ENCODE measurements at regions not wholly inside any gene's neighbourhood (a gene's known extent, or its start where the extent isn't known, plus 50 kb on each side); places are given as distances from the start of the nearest gene placed in this dataset.
"Not testable (repeated sequence)": the region's sequence is repeated elsewhere in the genome, so short reads cannot be mapped to it uniquely, and the experiment has no call there.

DNA sequence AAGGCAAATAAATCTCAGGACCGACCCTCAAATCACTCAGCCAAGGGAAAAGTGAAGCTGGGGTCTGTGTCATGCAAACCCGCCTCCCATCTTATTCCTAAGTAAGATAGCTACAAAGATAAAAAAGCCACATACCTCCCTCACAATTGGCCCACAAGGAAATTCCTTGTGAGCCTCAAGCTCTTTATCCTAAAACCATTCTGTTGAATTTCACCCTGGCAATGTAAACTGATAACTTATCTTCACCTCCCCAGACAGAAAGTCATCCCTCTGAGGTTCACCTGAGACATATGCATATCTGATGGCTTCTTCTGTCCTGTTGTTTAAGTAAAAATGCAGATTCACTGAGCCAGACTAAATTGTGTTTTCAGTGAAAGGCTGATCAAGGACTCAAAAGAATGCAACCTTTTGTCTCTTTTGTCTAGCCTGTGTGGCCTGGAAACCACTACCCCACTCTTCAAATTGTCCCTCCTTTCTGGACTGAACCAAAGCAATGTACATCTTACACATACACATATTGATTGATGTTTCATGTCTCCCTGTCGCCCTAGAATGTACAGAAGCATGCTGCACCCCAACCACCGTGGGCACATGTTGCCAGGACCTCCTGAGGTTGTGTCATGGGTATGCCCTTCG is 91.3 kb downstream of the MFAP3L start:
- no peak for DNase-seq (ENCODE audit: low spot score)

DNA sequence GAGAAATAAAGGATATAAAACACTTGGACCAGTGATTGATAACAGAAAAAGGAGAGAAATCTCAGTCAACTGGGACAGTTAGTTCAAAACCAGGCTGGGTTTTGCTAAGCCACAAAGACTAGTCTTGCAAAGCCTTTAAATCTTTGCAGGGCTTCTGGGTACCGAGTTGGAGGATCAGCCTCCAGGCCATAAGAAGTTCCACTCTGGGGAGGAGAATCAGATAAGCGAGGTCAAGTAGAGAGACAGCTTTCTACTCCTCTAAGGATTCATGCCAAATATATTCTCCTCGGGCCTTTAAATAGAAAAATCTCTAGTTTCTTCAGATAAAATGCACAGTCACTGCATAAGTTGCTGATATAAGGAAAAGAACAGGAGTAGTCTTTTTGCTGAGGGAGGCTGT is 92.7 kb downstream of the MFAP3L start:
- no peak for DNase-seq (ENCODE audit: low spot score)

DNA sequence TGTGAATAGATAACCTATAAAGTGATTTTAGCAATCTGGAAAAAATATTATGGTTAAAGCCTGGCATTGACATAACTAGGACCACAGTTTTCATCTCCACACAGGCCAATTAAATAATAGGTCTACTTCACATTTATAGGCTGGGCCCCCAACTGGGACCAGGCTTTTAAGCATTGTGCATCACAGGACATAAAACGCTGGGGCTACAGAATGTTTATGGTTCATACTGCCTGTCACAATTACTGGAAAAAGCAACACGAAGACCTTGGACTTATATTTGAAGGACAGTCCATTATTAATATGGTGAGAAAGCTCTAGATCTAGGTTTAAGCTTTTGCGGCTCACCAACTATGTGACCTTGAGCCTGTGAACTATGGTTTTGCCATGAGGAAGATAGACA is 94.2 kb downstream of the MFAP3L start:
- DNase-seq (ENCODE audit: low spot score), result no peak

DNA sequence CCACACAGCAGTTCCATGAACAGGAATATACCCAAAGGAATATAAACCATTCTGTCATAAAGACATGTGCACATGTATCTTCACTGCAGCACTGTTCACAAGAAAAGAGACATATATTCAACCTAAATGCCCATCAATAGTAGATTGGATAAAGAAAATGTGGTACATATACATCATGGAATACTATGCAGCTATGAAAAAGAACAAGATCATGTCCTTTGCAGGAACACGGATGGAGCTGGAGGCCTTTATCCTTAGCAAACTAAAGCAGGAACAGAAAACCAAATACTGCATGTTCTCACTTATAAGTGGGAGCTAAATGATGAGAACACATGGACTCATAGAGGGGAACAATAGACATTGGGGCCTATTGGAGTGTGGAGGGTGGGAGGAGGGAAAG is 95.4 kb downstream of the MFAP3L start:
- not testable (repeated sequence) for DNase-seq (ENCODE audit: low spot score)

DNA sequence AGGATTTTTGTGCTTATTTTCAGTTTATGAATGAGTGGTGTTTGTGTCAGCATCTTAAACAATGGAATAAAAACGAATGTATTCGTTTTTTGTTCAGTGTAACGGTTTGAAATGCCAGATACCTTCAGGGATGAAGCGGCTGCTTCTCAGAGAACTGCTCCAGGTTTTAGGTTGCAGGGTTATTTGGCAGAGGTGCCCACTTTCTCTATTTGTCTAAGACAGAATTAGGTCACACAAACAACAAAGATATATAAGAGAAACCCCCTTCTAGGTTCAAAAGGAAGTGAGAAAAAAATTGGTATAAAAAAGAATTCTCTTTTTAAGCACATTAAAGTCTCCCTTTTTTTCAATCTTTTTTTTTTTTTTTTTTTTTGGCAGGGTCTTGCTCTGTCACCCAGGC is 98.9 kb downstream of the MFAP3L start:
- DNase-seq (ENCODE audit: low spot score), result no peak

DNA sequence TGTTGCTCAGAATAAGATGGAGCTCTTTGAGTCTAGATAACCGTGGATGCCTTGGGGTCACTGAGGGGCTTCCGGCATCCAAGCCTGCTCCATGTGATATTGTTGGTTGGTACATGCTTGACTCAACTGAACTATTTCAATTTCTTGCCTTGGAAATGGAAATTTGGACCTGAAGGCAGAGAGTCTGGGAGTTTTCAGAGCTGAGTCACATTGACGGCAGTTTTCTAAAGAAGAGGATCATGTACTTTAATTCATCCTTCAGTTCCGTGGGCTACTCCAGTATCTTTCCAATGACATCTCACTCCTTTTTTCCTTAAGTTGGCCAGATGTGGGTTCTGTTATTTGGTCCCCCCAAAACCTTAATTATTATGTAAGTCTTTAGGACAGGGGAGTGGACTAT is 100.5 kb downstream of the MFAP3L start:
- no peak for DNase-seq (ENCODE audit: low spot score)

DNA sequence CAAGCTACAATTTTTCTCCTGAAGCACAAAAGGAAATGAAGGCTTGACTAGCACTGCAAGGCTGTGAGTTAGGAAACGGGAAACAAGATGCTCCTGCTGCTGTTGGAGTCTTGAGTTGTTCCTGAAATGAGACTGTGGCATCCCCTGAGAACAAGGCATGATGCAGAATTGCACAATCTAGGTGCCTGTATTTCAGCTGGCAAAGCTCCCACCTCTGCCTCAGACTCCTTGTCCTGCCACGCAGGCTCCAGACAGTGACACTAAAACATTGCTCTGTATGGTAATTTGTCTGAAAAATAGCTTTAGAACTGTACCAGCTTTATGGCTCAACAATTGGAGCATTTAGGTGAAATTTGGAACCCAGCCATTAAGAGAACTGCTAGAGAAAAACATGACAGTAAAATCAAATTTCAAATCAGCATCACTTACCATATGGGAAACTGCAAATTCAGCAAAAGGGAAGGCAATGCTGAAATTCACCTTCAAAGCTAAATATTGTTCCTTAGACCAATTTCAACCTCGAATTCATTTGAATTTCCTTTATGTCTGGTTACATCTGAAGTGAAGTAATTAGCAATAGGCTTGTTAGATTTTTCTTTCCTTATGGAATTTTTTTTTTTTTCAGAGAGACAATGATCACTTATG is 103.4 kb downstream of the MFAP3L start:
- DNase-seq (ENCODE audit: low spot score), result peak; percentile 12

DNA sequence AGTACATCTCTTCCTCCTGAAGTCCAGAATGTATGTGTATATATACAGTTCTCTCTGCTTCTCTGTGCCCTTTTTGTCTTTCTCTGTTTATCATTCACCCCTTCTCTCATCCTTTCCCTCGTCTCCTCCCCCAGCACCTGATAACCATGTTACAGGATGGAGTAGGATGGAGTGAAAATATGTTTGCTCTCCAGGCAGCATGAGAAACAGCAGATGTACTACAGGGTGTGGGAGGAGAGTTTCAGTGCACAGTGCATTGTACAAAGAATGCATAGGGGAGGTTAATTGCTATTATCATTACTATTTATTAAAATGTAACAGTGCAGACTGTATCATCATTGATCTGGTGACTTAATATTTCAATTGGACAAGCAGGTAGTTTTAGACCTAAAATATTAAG is 104.5 kb downstream of the MFAP3L start:
- DNase-seq (ENCODE audit: low spot score), result no peak

DNA sequence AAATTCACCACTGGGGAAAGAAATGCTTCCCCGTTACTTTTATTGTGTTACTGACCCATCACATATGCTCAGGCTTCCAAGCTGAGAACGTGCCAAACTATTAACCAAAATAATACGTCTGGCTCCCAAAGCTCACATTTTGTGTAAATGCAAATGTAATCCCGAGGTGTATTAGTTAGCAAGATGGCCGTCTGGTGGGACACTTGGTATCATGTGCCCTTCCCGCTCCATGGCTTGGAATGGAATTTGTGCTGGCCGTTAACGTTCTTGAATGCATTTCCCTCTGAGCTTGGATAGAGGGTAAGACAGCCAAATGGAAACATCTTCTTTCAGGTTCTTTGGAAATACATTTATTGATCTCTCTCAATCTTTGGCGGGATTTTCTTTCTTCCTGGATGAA is 105.0 kb downstream of the MFAP3L start:
- DNase-seq (ENCODE audit: low spot score), result no peak

DNA sequence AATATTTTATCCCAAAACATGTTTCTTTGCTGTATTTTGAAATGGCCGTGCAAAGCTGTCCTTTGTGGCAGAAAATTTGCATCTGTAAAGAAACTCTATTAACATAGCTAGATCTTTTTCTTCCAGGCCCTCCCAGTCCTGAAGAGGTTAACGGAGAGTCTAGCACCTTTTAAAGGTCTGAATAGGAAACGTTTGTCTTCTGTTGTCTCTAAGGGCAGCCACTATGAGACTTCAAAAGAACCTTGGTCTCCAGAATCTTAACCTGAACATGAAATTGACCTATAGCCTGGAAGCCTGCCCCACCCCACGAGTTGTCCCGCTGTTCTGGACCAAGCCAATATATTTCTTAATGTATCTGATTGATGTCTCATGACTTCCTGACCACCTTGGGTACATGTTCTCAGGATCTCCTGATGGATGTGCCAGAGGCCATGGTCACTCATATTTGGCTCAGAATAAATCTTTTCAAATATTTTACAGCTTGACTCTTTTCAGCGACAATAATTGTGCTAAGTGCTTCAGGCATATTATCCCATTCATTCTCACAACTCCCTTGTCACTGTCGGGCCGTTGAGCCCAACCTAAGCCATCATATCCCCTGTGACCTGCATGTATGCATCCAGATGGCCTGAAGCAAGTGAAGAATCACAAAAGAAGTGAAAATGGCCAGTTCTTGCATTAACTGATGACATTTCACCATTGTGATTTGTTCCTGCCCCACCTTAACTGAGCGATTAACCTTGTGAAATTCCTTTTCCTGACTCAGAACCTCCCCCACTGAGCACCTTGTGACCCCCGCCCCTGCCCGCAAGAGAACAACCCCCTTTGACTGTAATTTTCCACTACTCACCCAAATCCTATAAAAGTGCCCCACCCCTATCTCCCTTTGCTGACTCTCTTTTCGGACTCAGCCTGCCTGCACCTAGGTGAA is 106.7 kb downstream of the MFAP3L start:
- DNase-seq (ENCODE audit: low spot score), result not testable (repeated sequence)

DNA sequence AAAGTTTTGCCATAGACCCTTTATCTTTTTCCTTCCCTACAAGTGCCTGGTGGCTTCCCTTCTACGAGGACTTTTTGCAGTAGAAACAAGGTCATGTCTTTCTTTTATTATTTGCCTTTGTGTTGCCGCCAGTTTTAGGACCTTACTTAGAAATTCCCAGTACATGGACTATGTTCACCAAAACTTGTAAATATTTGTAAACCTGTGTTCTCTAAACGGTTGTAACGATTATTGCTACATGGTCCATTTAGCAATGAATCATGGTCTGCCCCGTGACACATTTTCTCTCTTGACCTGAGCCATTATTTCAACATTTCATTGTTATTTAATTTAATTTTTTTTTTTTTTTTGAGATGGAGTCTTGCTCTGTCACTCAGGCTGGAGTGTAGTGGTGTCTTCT is 110.7 kb downstream of the MFAP3L start:
- no peak for DNase-seq (ENCODE audit: low spot score)

DNA sequence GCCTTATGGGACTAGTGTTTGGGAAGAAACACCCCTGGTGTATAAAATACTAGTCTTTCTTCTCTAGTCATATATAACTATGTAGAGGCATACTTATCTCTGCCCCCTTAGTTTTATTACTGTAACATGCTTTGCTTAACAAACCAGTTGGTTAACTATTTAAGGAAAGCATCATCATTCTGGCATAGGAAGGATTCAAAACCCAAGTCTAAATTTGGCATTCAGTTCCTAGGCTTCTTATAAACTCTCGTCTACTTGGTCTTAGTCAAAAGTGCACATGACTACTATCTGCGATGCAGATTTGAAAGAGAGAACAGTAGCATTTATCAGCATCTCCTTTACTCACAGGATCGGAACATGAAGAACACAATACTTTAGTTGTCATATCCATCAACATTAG is 111.3 kb downstream of the MFAP3L start:
- DNase-seq (ENCODE audit: low spot score), result no peak

DNA sequence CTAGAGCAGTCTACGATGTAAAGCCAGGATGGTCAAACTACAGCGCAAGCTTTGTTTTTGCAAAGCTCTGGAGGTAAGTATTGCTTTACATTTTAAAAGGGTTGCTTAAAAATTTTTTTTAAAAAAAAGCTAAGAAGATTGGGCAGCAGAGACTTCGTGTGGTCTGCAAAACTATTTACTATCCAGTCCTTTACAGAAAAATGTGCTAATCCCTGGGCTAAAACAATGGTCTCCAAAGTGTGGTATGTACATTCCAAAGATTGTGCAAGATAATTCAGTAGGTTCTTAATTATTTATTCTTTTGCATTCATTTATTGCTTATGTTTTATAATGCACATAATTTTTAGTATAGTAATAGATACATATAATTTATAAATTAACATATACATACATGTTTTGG is 113.2 kb downstream of the MFAP3L start:
- DNase-seq (ENCODE audit: low spot score), result no peak

DNA sequence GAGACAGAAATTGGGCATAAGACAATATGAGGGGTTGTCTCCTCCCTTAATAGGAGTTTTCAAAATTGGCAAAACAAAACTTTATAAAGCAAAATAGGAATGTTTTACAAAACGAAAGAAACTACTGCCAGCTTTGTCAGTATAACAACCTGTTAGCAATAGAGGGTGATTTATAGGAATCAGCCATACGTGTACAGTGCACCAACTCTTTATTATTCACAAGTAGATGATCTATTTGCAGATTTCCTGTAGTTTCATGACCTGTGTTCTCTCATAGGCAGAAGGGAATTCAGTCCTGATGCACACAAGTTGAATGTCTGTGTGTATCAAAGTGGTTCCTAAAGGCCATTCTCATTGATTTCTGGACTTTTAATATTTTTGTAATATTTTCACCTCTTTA is 116.3 kb downstream of the MFAP3L start:
- DNase-seq (ENCODE audit: low spot score), result no peak

DNA sequence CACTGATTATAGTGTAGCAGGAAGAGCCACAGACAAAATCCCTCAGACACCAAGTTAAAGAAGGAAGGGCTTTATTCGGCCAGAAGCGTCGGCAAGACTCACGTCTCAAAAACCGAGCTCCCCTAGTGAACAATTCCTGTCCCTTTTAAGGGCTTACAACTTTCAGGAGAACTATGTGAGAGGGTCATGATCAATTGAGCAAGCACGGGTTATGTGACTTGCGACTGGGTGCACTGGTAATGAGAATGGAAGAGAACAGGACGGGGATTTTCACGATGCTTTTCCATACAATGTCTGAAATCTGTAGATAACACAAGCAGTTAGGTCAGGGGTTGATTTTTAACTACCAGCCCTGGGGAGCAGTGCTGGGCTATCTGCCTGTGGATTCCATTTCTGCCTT is 116.7 kb downstream of the MFAP3L start:
- DNase-seq (ENCODE audit: low spot score), result no peak

DNA sequence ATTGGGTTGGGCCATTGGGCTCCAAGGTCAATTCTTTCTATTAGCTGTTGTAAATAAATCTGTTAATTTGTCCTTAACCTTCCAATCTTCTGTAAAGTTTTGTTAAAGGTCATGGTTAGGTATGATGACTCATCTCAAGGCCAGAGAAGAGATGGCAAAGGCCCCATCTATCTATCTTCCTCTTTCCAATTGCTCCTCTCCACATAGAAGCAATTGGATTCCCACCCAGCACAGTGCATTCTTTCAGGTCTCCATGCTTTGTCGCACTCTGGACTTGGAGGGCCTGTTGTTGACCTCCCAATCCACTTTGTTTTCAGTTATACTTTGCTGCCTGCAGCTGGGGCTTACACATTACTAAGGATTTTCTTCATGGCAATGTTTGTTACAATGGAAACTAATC is 118.5 kb downstream of the MFAP3L start:
- no peak for DNase-seq (ENCODE audit: low spot score)

DNA sequence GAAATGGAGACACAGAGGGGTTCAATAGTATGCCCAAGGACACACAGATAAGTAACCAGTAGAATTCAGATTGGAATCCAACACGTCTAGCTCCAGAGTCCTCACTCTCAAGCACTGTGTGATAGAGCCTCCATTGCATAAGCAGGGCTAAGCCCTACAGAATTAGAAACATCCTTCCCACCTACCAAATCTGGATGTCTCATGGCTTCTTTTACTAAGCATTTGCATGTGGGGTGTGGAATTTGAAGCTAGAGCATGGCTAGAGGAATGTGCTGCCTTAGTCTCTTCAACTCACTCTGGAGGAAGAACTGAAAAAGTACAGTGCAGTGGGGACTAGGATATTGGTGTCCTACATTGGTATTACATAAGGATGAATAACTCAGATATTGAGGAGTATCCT is 119.4 kb downstream of the MFAP3L start:
- DNase-seq (ENCODE audit: low spot score), result no peak

DNA sequence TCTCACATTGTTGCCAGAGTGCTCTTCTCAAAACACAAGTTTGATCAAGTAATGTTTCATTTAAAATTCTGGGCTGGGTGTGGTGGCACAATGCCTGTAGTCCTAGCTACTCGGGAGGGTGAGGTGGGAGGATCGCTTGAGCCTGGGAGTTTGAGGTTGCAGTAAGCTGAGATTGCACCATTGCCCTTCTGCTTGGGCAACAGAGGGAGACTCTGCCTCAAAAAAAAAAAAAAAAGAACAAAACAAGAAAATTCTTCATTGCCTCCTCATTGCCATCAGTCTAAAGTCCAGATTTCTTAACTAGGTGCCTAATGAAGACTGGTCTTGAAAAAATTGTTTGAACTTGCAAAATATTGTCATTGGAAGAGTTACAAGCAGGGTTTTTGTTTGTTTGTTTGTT is 120.1 kb downstream of the MFAP3L start:
- no peak for DNase-seq (ENCODE audit: low spot score)

DNA sequence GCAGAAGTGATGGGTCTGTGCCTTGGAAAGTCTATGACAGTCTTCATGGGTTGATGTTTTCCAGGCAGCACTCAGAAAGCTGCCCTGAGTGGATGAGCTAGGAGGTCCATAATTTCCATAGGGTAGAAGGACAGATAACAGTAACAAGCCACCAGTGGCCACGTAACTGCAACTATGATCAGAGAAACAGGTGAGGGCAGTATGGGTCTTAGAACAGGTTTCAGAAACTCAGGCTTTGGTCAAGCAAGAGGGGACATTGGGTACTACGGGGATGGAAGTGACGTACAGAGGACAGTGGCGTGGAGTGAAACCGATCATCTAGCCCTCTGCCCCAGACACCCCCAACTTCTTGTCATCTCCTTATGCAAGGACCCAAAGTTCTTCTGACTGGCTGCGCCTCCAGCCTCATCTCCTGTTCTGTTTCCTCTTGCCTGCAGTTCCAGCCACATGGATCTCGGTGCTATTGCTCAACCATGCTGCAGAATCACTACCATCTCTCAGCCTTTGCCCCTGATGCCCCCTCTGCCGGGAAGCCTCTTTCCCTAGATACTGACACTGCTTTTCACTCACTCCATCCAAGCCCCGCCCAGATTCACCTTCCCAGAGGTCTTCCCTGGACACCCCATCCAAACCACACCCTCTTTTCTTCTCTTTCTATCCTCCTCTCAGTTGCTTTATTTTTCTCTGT is 123.4 kb downstream of the MFAP3L start:
- no peak for DNase-seq (ENCODE audit: low spot score)

DNA sequence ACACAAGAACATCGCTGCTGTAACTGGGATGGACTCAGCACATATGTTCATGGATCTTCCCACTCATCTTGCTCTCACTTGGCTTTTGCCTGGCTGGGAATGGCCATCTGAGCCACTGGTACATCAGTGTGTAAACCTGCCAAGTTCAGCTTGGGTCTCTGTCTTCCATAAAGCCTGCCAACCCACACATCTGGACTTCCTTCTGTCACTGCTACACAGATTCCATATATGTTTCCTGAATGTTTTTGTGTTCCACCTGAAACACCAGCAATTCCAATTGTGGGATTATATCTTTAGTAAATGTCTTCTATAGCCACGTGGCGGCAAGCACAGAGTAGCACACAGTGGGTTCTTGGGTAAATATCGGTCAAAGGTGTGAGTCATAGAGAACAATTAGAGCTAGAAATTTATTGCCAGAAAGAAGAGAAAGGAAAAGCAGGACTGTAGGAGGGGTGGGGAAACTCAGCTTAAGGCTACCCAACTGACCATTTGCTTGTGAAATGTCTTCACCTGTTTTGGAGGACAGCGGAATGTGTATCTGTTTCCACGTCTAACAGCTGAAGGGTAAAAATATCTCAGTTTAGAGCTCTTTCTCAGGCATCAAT is 125.9 kb downstream of the MFAP3L start:
- DNase-seq (ENCODE audit: low spot score), result no peak

DNA sequence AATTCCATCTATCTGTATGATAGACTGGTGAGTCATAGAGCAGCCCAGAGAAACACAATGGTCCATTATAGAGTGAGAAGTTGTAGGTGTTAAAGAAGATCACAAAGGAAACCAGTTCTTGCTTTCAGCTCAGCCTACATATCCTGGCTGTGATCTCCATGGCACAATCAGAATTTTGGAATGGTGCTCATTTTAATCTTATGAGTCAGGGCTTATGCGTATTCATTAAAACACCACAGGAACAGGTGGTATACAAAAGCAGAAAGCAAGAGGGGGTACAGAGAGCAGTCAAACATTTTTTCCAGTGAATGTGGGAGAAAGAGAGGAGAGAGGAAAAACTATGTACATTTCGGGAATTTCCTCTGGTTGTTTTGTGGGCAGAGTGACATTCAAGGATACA is 126.9 kb downstream of the MFAP3L start:
- DNase-seq (ENCODE audit: low spot score), result no peak

DNA sequence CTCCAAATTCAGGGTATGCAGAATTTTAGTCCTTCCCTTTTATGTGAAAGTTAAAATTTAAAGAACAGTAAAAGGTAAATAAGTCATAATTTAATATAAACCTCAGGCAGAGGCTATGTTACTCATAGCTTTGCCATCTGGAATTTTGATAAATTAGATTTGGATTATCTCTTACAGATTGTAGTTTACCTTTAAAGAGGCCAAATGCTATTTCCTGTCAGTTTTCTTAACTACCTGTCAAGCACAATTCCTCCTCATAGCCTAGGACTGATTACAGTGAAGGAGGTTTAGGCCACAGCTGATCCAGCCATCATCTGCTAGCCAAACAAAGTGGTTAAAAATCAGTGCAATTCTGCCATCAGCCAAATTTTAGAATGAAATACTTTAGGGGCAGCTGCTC is 128.1 kb downstream of the MFAP3L start:
- no peak for DNase-seq (ENCODE audit: low spot score)

All from GM03348 (cell line).